ENCODE measurements at regions not wholly inside any gene's neighbourhood (a gene's known extent, or its start where the extent isn't known, plus 50 kb on each side); places are given as distances from the start of the nearest gene placed in this dataset.
"Not testable (repeated sequence)": the region's sequence is repeated elsewhere in the genome, so short reads cannot be mapped to it uniquely, and the experiment has no call there.

- no peaks in the 10 kb centered on the region for H3K36me3 Mint-ChIP-seq (ENCODE audit: low read depth)
- CTCF ChIA-PET = no interaction called here
- peaks cover 3% of the 10 kb centered on the region for H3K9me3 Mint-ChIP-seq
- POLR2A ChIA-PET = no interaction called here
- DNase-seq = no peak
- H3K4me1 Mint-ChIP-seq = no peaks in the 10 kb centered on the region
- H3K27me3 Mint-ChIP-seq = no peaks in the 10 kb centered on the region
- H3K27ac Mint-ChIP-seq = no peak overlapping the region
- H3K4me3 Mint-ChIP-seq = no peak overlapping the region
Measured at GRCh38 chr1:219058891-219059820, 114.5 kb upstream of the LYPLAL1 start.

GRCh38 chr1:219060798-219061197 is 112.9 kb upstream of the LYPLAL1 start:
- no peaks in the 10 kb centered on the region for H3K4me1 Mint-ChIP-seq
- no peaks in the 10 kb centered on the region for H3K36me3 Mint-ChIP-seq (ENCODE audit: low read depth)
- no peaks in the 10 kb centered on the region for H3K27me3 Mint-ChIP-seq
- DNase-seq = no peak
- peaks cover 3% of the 10 kb centered on the region for H3K9me3 Mint-ChIP-seq
- no peak overlapping the region for H3K27ac Mint-ChIP-seq
- no peak overlapping the region for H3K4me3 Mint-ChIP-seq
- POLR2A ChIA-PET = no interaction called here
- CTCF ChIA-PET = no interaction called here

- no peak overlapping the region for H3K27ac Mint-ChIP-seq
- no peaks in the 10 kb centered on the region for H3K4me1 Mint-ChIP-seq
- H3K27me3 Mint-ChIP-seq = no peaks in the 10 kb centered on the region
- CTCF ChIA-PET = no interaction called here
- H3K4me3 Mint-ChIP-seq = no peak overlapping the region
- POLR2A ChIA-PET = no interaction called here
- no peak for DNase-seq
- no peaks in the 10 kb centered on the region for H3K36me3 Mint-ChIP-seq (ENCODE audit: low read depth)
- peaks cover 3% of the 10 kb centered on the region for H3K9me3 Mint-ChIP-seq
Measured at GRCh38 chr1:219062161-219062560, 111.5 kb upstream of the LYPLAL1 start.

GRCh38 chr1:219066098-219066497 is 107.6 kb upstream of the LYPLAL1 start:
- DNase-seq = no peak
- H3K27ac Mint-ChIP-seq = no peak overlapping the region
- no peaks in the 10 kb centered on the region for H3K4me1 Mint-ChIP-seq
- no peak overlapping the region for H3K4me3 Mint-ChIP-seq
- H3K27me3 Mint-ChIP-seq = no peaks in the 10 kb centered on the region
- ChIA-PET CTCF (no interaction called here), POLR2A (no interaction called here)
- no peaks in the 10 kb centered on the region for H3K36me3 Mint-ChIP-seq (ENCODE audit: low read depth)
- peaks cover 8% of the 10 kb centered on the region for H3K9me3 Mint-ChIP-seq

- CTCF ChIA-PET = no interaction called here
- POLR2A ChIA-PET = no interaction called here
- Mint-ChIP-seq H3K36me3 (ENCODE audit: low read depth) (no peaks in the 10 kb centered on the region), H3K27ac (no peak overlapping the region), H3K4me1 (no peaks in the 10 kb centered on the region), H3K9me3 (peaks cover 8% of the 10 kb centered on the region), H3K4me3 (no peak overlapping the region), H3K27me3 (no peaks in the 10 kb centered on the region)
- DNase-seq = no peak
Measured at GRCh38 chr1:219066631-219067349, 106.9 kb upstream of the LYPLAL1 start.

GRCh38 chr1:219067350-219067712 is 106.3 kb upstream of the LYPLAL1 start:
- no peaks in the 10 kb centered on the region for H3K36me3 Mint-ChIP-seq (ENCODE audit: low read depth)
- CTCF ChIA-PET = no interaction called here
- POLR2A ChIA-PET = no interaction called here
- no peak overlapping the region for H3K27ac Mint-ChIP-seq
- peaks cover 8% of the 10 kb centered on the region for H3K9me3 Mint-ChIP-seq
- H3K27me3 Mint-ChIP-seq = no peaks in the 10 kb centered on the region
- no peak for DNase-seq
- H3K4me1 Mint-ChIP-seq = no peaks in the 10 kb centered on the region
- H3K4me3 Mint-ChIP-seq = no peak overlapping the region

- CTCF ChIA-PET; H3K36me3 Mint-ChIP-seq (ENCODE audit: low read depth); H3K9me3 Mint-ChIP-seq; POLR2A ChIA-PET; H3K4me1 Mint-ChIP-seq; DNase-seq; H3K4me3 Mint-ChIP-seq; H3K27me3 Mint-ChIP-seq; H3K27ac Mint-ChIP-seq: not testable (repeated sequence)
Measured at GRCh38 chr1:219070395-219070794, 103.3 kb upstream of the LYPLAL1 start.

- H3K9me3 Mint-ChIP-seq = peaks cover 8% of the 10 kb centered on the region
- ChIA-PET POLR2A (no interaction called here), CTCF (no interaction called here)
- no peaks in the 10 kb centered on the region for H3K27me3 Mint-ChIP-seq
- H3K27ac Mint-ChIP-seq = no peak overlapping the region
- DNase-seq = no peak
- H3K4me3 Mint-ChIP-seq = no peak overlapping the region
- H3K4me1 Mint-ChIP-seq = no peaks in the 10 kb centered on the region
- H3K36me3 Mint-ChIP-seq (ENCODE audit: low read depth) = no peaks in the 10 kb centered on the region
Measured at GRCh38 chr1:219071209-219071608, 102.5 kb upstream of the LYPLAL1 start.

GRCh38 chr1:219072329-219072728 is 101.3 kb upstream of the LYPLAL1 start:
- peaks cover 8% of the 10 kb centered on the region for H3K9me3 Mint-ChIP-seq
- DNase-seq = no peak
- CTCF ChIA-PET = no interaction called here
- H3K4me1 Mint-ChIP-seq = no peaks in the 10 kb centered on the region
- no peak overlapping the region for H3K27ac Mint-ChIP-seq
- no peak overlapping the region for H3K4me3 Mint-ChIP-seq
- no peaks in the 10 kb centered on the region for H3K27me3 Mint-ChIP-seq
- no peaks in the 10 kb centered on the region for H3K36me3 Mint-ChIP-seq (ENCODE audit: low read depth)
- POLR2A ChIA-PET = no interaction called here

GRCh38 chr1:219074084-219074728 is 99.5 kb upstream of the LYPLAL1 start:
- H3K4me1 Mint-ChIP-seq = no peaks in the 10 kb centered on the region
- no peaks in the 10 kb centered on the region for H3K27me3 Mint-ChIP-seq
- CTCF ChIA-PET = no interaction called here
- no peak overlapping the region for H3K4me3 Mint-ChIP-seq
- no peaks in the 10 kb centered on the region for H3K36me3 Mint-ChIP-seq (ENCODE audit: low read depth)
- DNase-seq = no peak
- POLR2A ChIA-PET = no interaction called here
- peaks cover 6% of the 10 kb centered on the region for H3K9me3 Mint-ChIP-seq
- H3K27ac Mint-ChIP-seq = no peak overlapping the region

GRCh38 chr1:219075121-219075879 is 98.4 kb upstream of the LYPLAL1 start:
- Mint-ChIP-seq H3K27ac (no peak overlapping the region), H3K9me3 (peaks cover 6% of the 10 kb centered on the region), H3K36me3 (ENCODE audit: low read depth) (no peaks in the 10 kb centered on the region), H3K4me1 (no peaks in the 10 kb centered on the region), H3K4me3 (no peak overlapping the region), H3K27me3 (no peaks in the 10 kb centered on the region)
- no peak for DNase-seq
- ChIA-PET CTCF (no interaction called here), POLR2A (no interaction called here)

GRCh38 chr1:219076326-219076937 is 97.2 kb upstream of the LYPLAL1 start:
- CTCF ChIA-PET = no interaction called here
- H3K27me3 Mint-ChIP-seq = no peaks in the 10 kb centered on the region
- no peaks in the 10 kb centered on the region for H3K36me3 Mint-ChIP-seq (ENCODE audit: low read depth)
- no peak overlapping the region for H3K27ac Mint-ChIP-seq
- POLR2A ChIA-PET = no interaction called here
- no peak overlapping the region for H3K4me3 Mint-ChIP-seq
- H3K9me3 Mint-ChIP-seq = no peaks in the 10 kb centered on the region
- no peak for DNase-seq
- no peaks in the 10 kb centered on the region for H3K4me1 Mint-ChIP-seq

- H3K27ac Mint-ChIP-seq; DNase-seq; CTCF ChIA-PET; H3K4me3 Mint-ChIP-seq; H3K27me3 Mint-ChIP-seq; H3K36me3 Mint-ChIP-seq (ENCODE audit: low read depth); POLR2A ChIA-PET; H3K9me3 Mint-ChIP-seq; H3K4me1 Mint-ChIP-seq: not testable (repeated sequence)
Measured at GRCh38 chr1:219077767-219078166, 95.9 kb upstream of the LYPLAL1 start.

Data from activated CD4-positive, alpha-beta memory T cell treated with anti-CD3 and anti-CD28 coated beads, Interleukin-2, amount 10 ng/mL, durations not matched to agents 7 days and 5 days (primary cell).